ENCODE measurements at regions not wholly inside any gene's neighbourhood (a gene's known extent, or its start where the extent isn't known, plus 50 kb on each side); places are given as distances from the start of the nearest gene placed in this dataset.
A peak's percentile ranks its signal among the peaks of the same experiment; 100 is the strongest.

- H3K9me3 Mint-ChIP-seq: no peaks in the 10 kb centered on the region
- no peak for DNase-seq
- peaks cover 4% of the 10 kb centered on the region for H3K4me1 Mint-ChIP-seq (ENCODE audit: low read depth)
- H3K4me3 Mint-ChIP-seq: no peak overlapping the region
- CTCF ChIA-PET: no interaction called here
- no peaks in the 10 kb centered on the region for H3K27me3 Mint-ChIP-seq (ENCODE audit: low read depth)
- no peaks in the 10 kb centered on the region for H3K36me3 Mint-ChIP-seq (ENCODE audit: low read depth)
- intact Hi-C loops (cut with micrococcal nuclease): no loop called here
- no peak overlapping the region for H3K27ac Mint-ChIP-seq
Measured at GRCh38 chr6:156725712-156726111, 51.5 kb upstream of the ARID1B start.

- intact Hi-C loops (cut with micrococcal nuclease): loop anchor here (1.0 to 2.0 kb wide), 3 partner anchors 20 to 54 kb away; no protein-coding TSS in a partner anchor
- Mint-ChIP-seq H3K9me3 (no peaks in the 10 kb centered on the region), H3K4me1 (ENCODE audit: low read depth) (peaks cover 16% of the 10 kb centered on the region), H3K27ac (no peak overlapping the region), H3K36me3 (ENCODE audit: low read depth) (no peaks in the 10 kb centered on the region), H3K4me3 (no peak overlapping the region), H3K27me3 (ENCODE audit: low read depth) (no peaks in the 10 kb centered on the region)
- no peak for DNase-seq
- CTCF ChIA-PET: interaction anchor here (0.6 to 2.1 kb wide), 4 partner anchors 34 to 343 kb away, joined by 3 to 8 read pairs (median 4); no protein-coding TSS in a partner anchor
Measured at GRCh38 chr6:156720691-156721685, 56.2 kb upstream of the ARID1B start.

- Mint-ChIP-seq H3K4me1 (ENCODE audit: low read depth) (peaks cover 16% of the 10 kb centered on the region), H3K27ac (peak overlapping the region; percentile 24), H3K9me3 (no peaks in the 10 kb centered on the region), H3K36me3 (ENCODE audit: low read depth) (no peaks in the 10 kb centered on the region), H3K4me3 (peak overlapping the region; percentile 70), H3K27me3 (ENCODE audit: low read depth) (no peaks in the 10 kb centered on the region)
- DNase-seq: peak; percentile 73
- intact Hi-C loops (cut with micrococcal nuclease): loop anchor here (1.0 to 2.0 kb wide), 3 partner anchors 21 to 55 kb away; no protein-coding TSS in a partner anchor
- CTCF ChIA-PET: interaction anchor here (0.6 to 2.1 kb wide), 4 partner anchors 48 to 342 kb away, joined by 3 to 8 read pairs (median 4); no protein-coding TSS in a partner anchor
Measured at GRCh38 chr6:156719720-156720563, 57.2 kb upstream of the ARID1B start.

GRCh38 chr6:156719395-156719719 is 57.8 kb upstream of the ARID1B start:
- intact Hi-C loops (cut with micrococcal nuclease): no loop called here

GRCh38 chr6:156718647-156719394 is 58.4 kb upstream of the ARID1B start:
- CTCF ChIA-PET: interaction anchor here (0.6 kb wide), 1 partner anchor 50 kb away, joined by 3 read pairs; no protein-coding TSS in a partner anchor
- intact Hi-C loops (cut with micrococcal nuclease): no loop called here
- H3K4me1 Mint-ChIP-seq (ENCODE audit: low read depth): peaks cover 16% of the 10 kb centered on the region
- H3K36me3 Mint-ChIP-seq (ENCODE audit: low read depth): no peaks in the 10 kb centered on the region
- no peak for DNase-seq
- H3K4me3 Mint-ChIP-seq: no peak overlapping the region
- no peaks in the 10 kb centered on the region for H3K27me3 Mint-ChIP-seq (ENCODE audit: low read depth)
- no peak overlapping the region for H3K27ac Mint-ChIP-seq
- no peaks in the 10 kb centered on the region for H3K9me3 Mint-ChIP-seq

More at GRCh38 chr6:156719395-156719719, 57.8 kb upstream of the ARID1B start:
- no peak for DNase-seq
- Mint-ChIP-seq H3K9me3 (no peaks in the 10 kb centered on the region), H3K27ac (no peak overlapping the region), H3K27me3 (ENCODE audit: low read depth) (no peaks in the 10 kb centered on the region), H3K4me3 (peak overlapping the region; percentile 70), H3K4me1 (ENCODE audit: low read depth) (peaks cover 16% of the 10 kb centered on the region), H3K36me3 (ENCODE audit: low read depth) (no peaks in the 10 kb centered on the region)
- CTCF ChIA-PET: interaction anchor here (0.6 kb wide), 1 partner anchor 49 kb away, joined by 3 read pairs; no protein-coding TSS in a partner anchor

- CTCF ChIA-PET: interaction anchor here (0.6 kb wide), 2 partner anchors 149 to 942 kb away, joined by 3 read pairs; no protein-coding TSS in a partner anchor
- DNase-seq: no peak
- no peak overlapping the region for H3K27ac Mint-ChIP-seq
- H3K27me3 Mint-ChIP-seq (ENCODE audit: low read depth): no peaks in the 10 kb centered on the region
- no peaks in the 10 kb centered on the region for H3K9me3 Mint-ChIP-seq
- H3K36me3 Mint-ChIP-seq (ENCODE audit: low read depth): no peaks in the 10 kb centered on the region
- intact Hi-C loops (cut with micrococcal nuclease): no loop called here
- peaks cover 16% of the 10 kb centered on the region for H3K4me1 Mint-ChIP-seq (ENCODE audit: low read depth)
- no peak overlapping the region for H3K4me3 Mint-ChIP-seq
Measured at GRCh38 chr6:156717542-156717941, 59.6 kb upstream of the ARID1B start.

GRCh38 chr6:156715839-156716238 is 61.3 kb upstream of the ARID1B start:
- CTCF ChIA-PET: interaction anchor here (0.7 kb wide), 1 partner anchor 106 kb away, joined by 3 read pairs; no protein-coding TSS in a partner anchor
- H3K4me3 Mint-ChIP-seq: no peak overlapping the region
- peaks cover 13% of the 10 kb centered on the region for H3K4me1 Mint-ChIP-seq (ENCODE audit: low read depth)
- no peaks in the 10 kb centered on the region for H3K9me3 Mint-ChIP-seq
- no peaks in the 10 kb centered on the region for H3K27me3 Mint-ChIP-seq (ENCODE audit: low read depth)
- no peak overlapping the region for H3K27ac Mint-ChIP-seq
- DNase-seq: no peak
- intact Hi-C loops (cut with micrococcal nuclease): no loop called here
- no peaks in the 10 kb centered on the region for H3K36me3 Mint-ChIP-seq (ENCODE audit: low read depth)

GRCh38 chr6:156713548-156713947 is 63.6 kb upstream of the ARID1B start:
- Mint-ChIP-seq H3K4me1 (ENCODE audit: low read depth) (no peaks in the 10 kb centered on the region), H3K27me3 (ENCODE audit: low read depth) (no peaks in the 10 kb centered on the region), H3K9me3 (no peaks in the 10 kb centered on the region), H3K4me3 (no peak overlapping the region), H3K27ac (no peak overlapping the region), H3K36me3 (ENCODE audit: low read depth) (no peaks in the 10 kb centered on the region)
- intact Hi-C loops (cut with micrococcal nuclease): no loop called here
- DNase-seq: no peak
- CTCF ChIA-PET: interaction anchor here (0.6 kb wide), 1 partner anchor 194 kb away, joined by 3 read pairs; no protein-coding TSS in a partner anchor

GRCh38 chr6:156710479-156710878 is 66.7 kb upstream of the ARID1B start:
- H3K4me1 Mint-ChIP-seq (ENCODE audit: low read depth): peaks cover 4% of the 10 kb centered on the region
- no peaks in the 10 kb centered on the region for H3K9me3 Mint-ChIP-seq
- H3K36me3 Mint-ChIP-seq (ENCODE audit: low read depth): no peaks in the 10 kb centered on the region
- CTCF ChIA-PET: no interaction called here
- intact Hi-C loops (cut with micrococcal nuclease): no loop called here
- H3K4me3 Mint-ChIP-seq: no peak overlapping the region
- H3K27me3 Mint-ChIP-seq (ENCODE audit: low read depth): no peaks in the 10 kb centered on the region
- no peak for DNase-seq
- H3K27ac Mint-ChIP-seq: no peak overlapping the region

- CTCF ChIA-PET: no interaction called here
- intact Hi-C loops (cut with micrococcal nuclease): no loop called here
Measured at GRCh38 chr6:156707818-156708217, 69.4 kb upstream of the ARID1B start.

GRCh38 chr6:156703719-156704118 is 73.5 kb upstream of the ARID1B start:
- Mint-ChIP-seq H3K4me1 (ENCODE audit: low read depth) (peaks cover 13% of the 10 kb centered on the region), H3K9me3 (no peaks in the 10 kb centered on the region), H3K27me3 (ENCODE audit: low read depth) (peaks cover 2% of the 10 kb centered on the region), H3K4me3 (no peak overlapping the region), H3K27ac (no peak overlapping the region), H3K36me3 (ENCODE audit: low read depth) (no peaks in the 10 kb centered on the region)
- CTCF ChIA-PET: no interaction called here
- DNase-seq: no peak
- intact Hi-C loops (cut with micrococcal nuclease): no loop called here

More at GRCh38 chr6:156707818-156708217, 69.4 kb upstream of the ARID1B start:
- no peak overlapping the region for H3K27ac Mint-ChIP-seq
- H3K4me1 Mint-ChIP-seq (ENCODE audit: low read depth): peaks cover 4% of the 10 kb centered on the region
- no peaks in the 10 kb centered on the region for H3K9me3 Mint-ChIP-seq
- H3K4me3 Mint-ChIP-seq: no peak overlapping the region
- H3K27me3 Mint-ChIP-seq (ENCODE audit: low read depth): no peaks in the 10 kb centered on the region
- DNase-seq: no peak
- H3K36me3 Mint-ChIP-seq (ENCODE audit: low read depth): no peaks in the 10 kb centered on the region

Data from activated naive CD4-positive, alpha-beta T cell treated with anti-CD3 and anti-CD28 coated beads for 36 hours (primary cell).